K562 (cell line): ENCODE measurements at regions not wholly inside any gene's neighbourhood (a gene's known extent, or its start where the extent isn't known, plus 50 kb on each side); places are given as distances from the start of the nearest gene placed in this dataset.

Experiments
- ARHGAP35 ChIP-seq: fragments of 450-650 bp; IDR thresholded peaks from 2 replicates; pipeline ENCODE4 v1.6.1; 2018; ENCODE audit not compliant: partially characterized antibody
- ARID2 ChIP-seq: fragments of 450-650 bp; IDR thresholded peaks from 2 replicates; pipeline ENCODE4 v1.6.1; 2017; ENCODE audit warnings: antibody characterized with exemption, mild to moderate bottlenecking
- CC2D1A ChIP-seq: fragments of 450-650 bp; IDR thresholded peaks from 2 replicates; pipeline ENCODE4 v1.6.1; 2017; ENCODE audit warnings: mild to moderate bottlenecking
- EP400 ChIP-seq: fragments of 450-650 bp; IDR thresholded peaks from 2 replicates; pipeline ENCODE4 v1.6.1; 2017; ENCODE audit warnings: antibody characterized with exemption, mild to moderate bottlenecking, moderate library complexity
- FOXJ3 ChIP-seq: sonication (generic); formaldehyde crosslinking; IDR thresholded peaks from 2 replicates; pipeline ENCODE4 v1.4.0; 2020; ENCODE audit warnings: mild to moderate bottlenecking, missing genetic modification reagents
- ILK ChIP-seq: fragments of 450-650 bp; IDR thresholded peaks from 2 replicates; pipeline ENCODE4 v1.6.1; 2016; ENCODE audit warnings: missing genetic modification characterization, low read depth, mild to moderate bottlenecking, missing compliant biosample characterization, moderate library complexity, borderline replicate concordance
- NCOA1 ChIP-seq: fragments of 450-650 bp; IDR thresholded peaks from 2 replicates; pipeline ENCODE4 v1.6.1; 2016; ENCODE audit warnings: low read depth
- NCOR1 ChIP-seq: fragments of 450-650 bp; IDR thresholded peaks from 2 replicates; pipeline ENCODE4 v1.6.1; 2016; ENCODE audit warnings: mild to moderate bottlenecking, moderate library complexity
- POLR2H ChIP-seq: IDR thresholded peaks from 2 replicates; pipeline ENCODE4 v1.6.1; 2016; ENCODE audit warnings: missing genetic modification characterization, low read depth, mild to moderate bottlenecking, control low read depth, missing compliant biosample characterization, moderate library complexity
- RREB1 ChIP-seq: fragments of 250-450 bp; sonication (Bioruptor Pico); IDR thresholded peaks from 2 replicates; pipeline ENCODE4 v1.4.0; 2020
- SFPQ ChIP-seq: fragments of 200-400 bp; formaldehyde crosslinking; IDR thresholded peaks from 2 replicates; pipeline ENCODE4 v1.6.1; 2017; ENCODE audit warnings: mild to moderate bottlenecking, low read depth, low read length, moderate library complexity
- SIN3A ChIP-seq, 2 experiments: fragments of 150-350 bp in 1 of 2; IDR thresholded peaks; 2 replicates each; pipeline ENCODE4 v1.6.1; 2011 to 2016; ENCODE audit warnings: borderline replicate concordance in 2 of 2, low read depth in 2 of 2, low read length in 2 of 2, mild to moderate bottlenecking in 2 of 2, moderate library complexity in 2 of 2; ENCODE audit not compliant: control insufficient read depth in 1 of 2
- UBTF ChIP-seq, 2 experiments: IDR thresholded peaks; 2 replicates each; pipeline ENCODE4 v1.6.1; 2012; ENCODE audit warnings: improper control_type of control experiment in 2 of 2, low read depth in 2 of 2, low read length in 2 of 2, borderline replicate concordance in 1 of 2
- ZBED1 ChIP-seq: IDR thresholded peaks from 2 replicates; pipeline ENCODE4 v1.6.1; 2014
- ZNF165 ChIP-seq: fragments of 250-450 bp; sonication (Bioruptor Pico); IDR thresholded peaks from 2 replicates; pipeline ENCODE4 v1.4.0; 2020; ENCODE audit warnings: borderline replicate concordance
- ZNF347 ChIP-seq: fragments of 450-650 bp; formaldehyde crosslinking; IDR thresholded peaks from 2 replicates; pipeline ENCODE4 v1.4.0; 2020; ENCODE audit warnings: low read depth, mild to moderate bottlenecking, moderate library complexity
- ZNF76 ChIP-seq: fragments of 250-450 bp; sonication (Bioruptor Pico); IDR thresholded peaks from 2 replicates; pipeline ENCODE4 v1.4.0; 2020; ENCODE audit warnings: mild to moderate bottlenecking, moderate library complexity, borderline replicate concordance

GRCh38 chr4:126955292-126956183 is 677.2 kb upstream of the INTU start (continued):
- TF ChIP-seq RREB1 (CRISPR knock-in tag) (0 out of 2 replicates have a peak, but pooled peaks have one; percentile 55), UBTF (IDR thresholded peaks at IDR 0.05; ENCODE audit: borderline replicate concordance in 1 of 2, low read depth in 2 of 2, low read length in 2 of 2) (peak in 1 of 2 experiments; percentile 60; a peak in 2 of 4 replicates), ZNF76 (CRISPR knock-in tag) (0 out of 2 replicates have a peak, but pooled peaks have one; percentile 71), CC2D1A (peak; percentile 100), ZBED1 (no peak; the same call in 1 of the 2 replicates), ZNF347 (no peak), ZNF165 (CRISPR knock-in tag) (no peak), EP400 (peak; percentile 29; the same call in 1 of the 2 replicates), ILK (tag) (no peak), POLR2H (peak; percentile 96), NCOA1 (peak; percentile 42; the same call in 1 of the 2 replicates), SIN3A (IDR thresholded peaks at IDR 0.05; ENCODE audit: borderline replicate concordance in 2 of 2, control insufficient read depth in 1 of 2, low read depth in 2 of 2, low read length in 2 of 2) (peak; percentile 12 to 87; a peak in 3 of 4 replicates), ARID2 (no peak), ARHGAP35 (no peak), SFPQ (no peak), FOXJ3 (no peak), NCOR1 (peak; percentile 71)
